Spleen (tissue), 11 donors: ENCODE measurements at regions not wholly inside any gene's neighbourhood (a gene's known extent, or its start where the extent isn't known, plus 50 kb on each side); places are given as distances from the start of the nearest gene placed in this dataset.

Source experiments
- DNase-seq: peaks from one replicate; pipeline ENCODE4 v3.0.0-alpha.2; 2020
- H3K27ac ChIP-seq, 8 donors: fragments of 200-600 bp; sonication (generic) in 7 of 8; 1 replicate in 4 of 8; 2 replicates in 4 of 8; pipeline versions ENCODE4 v1.5.0 to v1.8.0; 2016 to 2021; ENCODE audit warnings: inconsistent platforms in 4 of 8, mild to moderate bottlenecking in 4 of 8, moderate library complexity in 1 of 8
- H3K27me3 ChIP-seq, 7 donors: fragments of 200-600 bp; sonication (generic) in 6 of 7; replicated peaks in 1 of 7; 1 replicate in 4 of 7; 2 replicates in 3 of 7; pipeline versions ENCODE4 v1.5.0 to v1.8.0; 2016 to 2021; ENCODE audit warnings: inconsistent platforms in 3 of 7, mild to moderate bottlenecking in 1 of 7
- H3K36me3 ChIP-seq, 6 donors: fragments of 200-600 bp; sonication (generic) in 5 of 6; 1 replicate in 4 of 6; 2 replicates in 2 of 6; pipeline versions ENCODE4 v1.5.0 to v1.8.0; 2016 to 2021; ENCODE audit warnings: inconsistent platforms in 2 of 6
- H3K4me1 ChIP-seq, 6 donors: fragments of 200-600 bp; sonication (generic) in 5 of 6; 1 replicate in 3 of 6; 2 replicates in 3 of 6; pipeline versions ENCODE4 v1.5.0 to v1.8.0; 2016 to 2021; ENCODE audit warnings: inconsistent platforms in 3 of 6
- H3K4me3 ChIP-seq, 8 donors: fragments of 200-600 bp; sonication (generic) in 7 of 8; 1 replicate in 4 of 8; 2 replicates in 4 of 8; pipeline versions ENCODE4 v1.5.0 to v1.8.0; 2016 to 2021; ENCODE audit warnings: inconsistent platforms in 4 of 8, mild to moderate bottlenecking in 4 of 8, moderate library complexity in 2 of 8
- H3K9me3 ChIP-seq, 8 donors: fragments of 200-600 bp; sonication (generic) in 7 of 8; 1 replicate in 4 of 8; 2 replicates in 4 of 8; pipeline versions ENCODE4 v1.5.0 to v1.8.0; 2016 to 2021; ENCODE audit warnings: inconsistent platforms in 4 of 8
- CTCF ChIP-seq, 11 experiments: fragments of 200-600 bp in 7 of 11; fragments of 450-650 bp in 4 of 11; sonication (generic) in 4 of 11; IDR thresholded peaks in 8 of 11; conservative IDR thresholded peaks in 3 of 11; 1 replicate in 7 of 11; 2 replicates in 4 of 11; pipeline versions ENCODE4 v1.4.0 to v1.8.0; 2016 to 2021; ENCODE audit warnings: antibody characterized with exemption in 11 of 11, inconsistent platforms in 4 of 11, mild to moderate bottlenecking in 1 of 11
- POLR2A ChIP-seq, 3 donors: fragments of 450-650 bp; IDR thresholded peaks; one replicate each; pipeline ENCODE4 v1.5.1; 2017; ENCODE audit warnings: antibody characterized with exemption in 3 of 3, mild to moderate bottlenecking in 1 of 3
- POLR2AphosphoS5 ChIP-seq, 3 donors: sonication (generic); formaldehyde crosslinking; IDR thresholded peaks; one replicate each; pipeline ENCODE4 v1.5.1; 2017; ENCODE audit warnings: antibody characterized with exemption in 3 of 3
- WGBS, 5 donors: extraction: QIAGEN DNeasy Blood & Tissue Kit in 3 of 5; methylation state at CpG; one replicate each; pipeline versions ENCODE4 v1.1.5 to v1.1.7; 2013 to 2018; 5-methylcytosine and 5-hydroxymethylcytosine counted together
- intact Hi-C: fragments of 100-400 bp; cut with DNase I; formaldehyde crosslinking; loops from one replicate; pipeline ENCODE4 v1.15.0; 2023; ENCODE audit warnings: low total_unique reads
- donor health status: healthy with polysubstance abuse.
- donor health status: DM: no; HTN: no; CAD: no; lungs with moderate emphysema.
- donor health status: DM: no; HTN: no; CAD: no.
- donor health status: Bipolar disorder and iron deficiency.
- donor health status: healthy.
- donor health status: DM: no; HTN: no; CAD: no.
- donor health status: DM: yes; HTN: yes; CAD: no.

- H3K4me3 ChIP-seq, result no peak overlapping the region
- no peak overlapping the region for H3K27ac ChIP-seq
- H3K4me1 ChIP-seq, result peaks cover 3 to 23% (median 18%) of the 10 kb centered on the region in 6 donors
- H3K27me3 ChIP-seq, result no peaks in the 10 kb centered on the region
- 60 to 70% (median 64%) methylated on average over 2 of the region's 2 CpGs for WGBS, 5 donors
- peak in 3 of 11 experiments; percentile 19 to 37 (median 20) for TF ChIP-seq CTCF (IDR thresholded peaks at IDR 0.05 in 8 of 11, conservative IDR thresholded peaks at IDR 0.05 in 3 of 11)
- TF ChIP-seq POLR2A (IDR thresholded peaks at IDR 0.05), result no peak
- no peak for TF ChIP-seq POLR2AphosphoS5 (IDR thresholded peaks at IDR 0.05)
- no peak for DNase-seq
- no peaks in the 10 kb centered on the region for H3K36me3 ChIP-seq
- intact Hi-C loops, result no loop called here
- no peaks in the 10 kb centered on the region for H3K9me3 ChIP-seq
These were observed 340.2 kb upstream of the CBLB start for GRCh38 chr3:106208967-106209366.

- Histone ChIP-seq H3K4me3 (no peak overlapping the region), H3K4me1 (peaks cover 3 to 23% (median 18%) of the 10 kb centered on the region in 6 donors), H3K9me3 (no peaks in the 10 kb centered on the region), H3K27ac (no peak overlapping the region), H3K27me3 (no peaks in the 10 kb centered on the region), H3K36me3 (no peaks in the 10 kb centered on the region)
- intact Hi-C loops, result no loop called here
- 47 to 81% (median 73%) methylated on average over 1 of the region's 1 CpG for WGBS, 5 donors
- TF ChIP-seq POLR2A (IDR thresholded peaks at IDR 0.05) (no peak), CTCF (IDR thresholded peaks at IDR 0.05 in 8 of 11, conservative IDR thresholded peaks at IDR 0.05 in 3 of 11) (no peak), POLR2AphosphoS5 (IDR thresholded peaks at IDR 0.05) (no peak)
- DNase-seq, result no peak
These were observed 340.7 kb upstream of the CBLB start for GRCh38 chr3:106209482-106209881.

GRCh38 chr3:106210923-106211322 is 342.1 kb upstream of the CBLB start:
- TF ChIP-seq CTCF (IDR thresholded peaks at IDR 0.05 in 8 of 11, conservative IDR thresholded peaks at IDR 0.05 in 3 of 11), result no peak
- TF ChIP-seq POLR2A (IDR thresholded peaks at IDR 0.05), result no peak
- TF ChIP-seq POLR2AphosphoS5 (IDR thresholded peaks at IDR 0.05), result no peak
- intact Hi-C loops, result no loop called here
- WGBS, 5 donors, result 79 to 93% (median 82%) methylated on average over 3 of the region's 3 CpGs

GRCh38 chr3:106212665-106213222 is 343.9 kb upstream of the CBLB start:
- intact Hi-C loops, result no loop called here
- Histone ChIP-seq H3K9me3 (no peaks in the 10 kb centered on the region), H3K27ac (no peak overlapping the region), H3K4me3 (no peak overlapping the region), H3K36me3 (no peaks in the 10 kb centered on the region), H3K27me3 (no peaks in the 10 kb centered on the region), H3K4me1 (peaks cover 0 to 4% (median 0%) of the 10 kb centered on the region in 6 donors)
- WGBS, 5 donors, result 87 to 98% (median 92%) methylated on average over 1 of the region's 1 CpG
- DNase-seq, result no peak
- TF ChIP-seq CTCF (IDR thresholded peaks at IDR 0.05 in 8 of 11, conservative IDR thresholded peaks at IDR 0.05 in 3 of 11), result no peak

More at GRCh38 chr3:106210923-106211322, 342.1 kb upstream of the CBLB start:
- Histone ChIP-seq H3K4me1 (peaks cover 0 to 18% (median 12%) of the 10 kb centered on the region in 6 donors), H3K4me3 (no peak overlapping the region), H3K27ac (no peak overlapping the region), H3K27me3 (no peaks in the 10 kb centered on the region), H3K9me3 (no peaks in the 10 kb centered on the region), H3K36me3 (no peaks in the 10 kb centered on the region)
- no peak for DNase-seq
